NT2/D1 (cell line): ENCODE measurements at regions not wholly inside any gene's neighbourhood (a gene's known extent, or its start where the extent isn't known, plus 50 kb on each side); places are given as distances from the start of the nearest gene placed in this dataset.

Source experiments
- SUZ12 ChIP-seq: IDR thresholded peaks from 2 replicates; pipeline ENCODE4 v1.6.1; 2011; ENCODE audit not compliant: insufficient read length, insufficient read depth; ENCODE audit errors: extremely low read depth
- YY1 ChIP-seq: IDR thresholded peaks from 2 replicates; pipeline ENCODE4 v1.6.1; 2011; ENCODE audit not compliant: insufficient read length, insufficient read depth
- ZNF274 ChIP-seq: IDR thresholded peaks from 2 replicates; pipeline ENCODE4 v1.6.1; 2011; ENCODE audit warnings: mild to moderate bottlenecking, low read depth, low read length

- TF ChIP-seq ZNF274 = no peak
- no peak for TF ChIP-seq SUZ12
- TF ChIP-seq YY1 = no peak
These were observed 211.4 kb upstream of the KLF14 start for GRCh38 chr7:130945411-130945811.
